Natural killer cell treated with Interleukin-12 subunit alpha and Interleukin-12 subunit beta and Interleukin-15 and Interleukin-18, amount 100 ng/mL, for 72 hours (primary cell): ENCODE measurements at regions not wholly inside any gene's neighbourhood (a gene's known extent, or its start where the extent isn't known, plus 50 kb on each side); places are given as distances from the start of the nearest gene placed in this dataset.

ENCODE experiments used
- ATAC-seq, 2 donors: fragments of 150-1000 bp; cut with Tn5 transposase in 1 of 2; sonication (Bioruptor Pico), chemical (Tn5 transposase) in 1 of 2; 2 replicates each; pipeline ENCODE4 v1.10.0; 2021
- DNase-seq: peaks from one replicate; pipeline ENCODE4 v3.0.0; 2022; ENCODE audit warnings: low spot score
- H3K27ac Mint-ChIP-seq, 2 donors: 1 replicate in 1 of 2; 2 replicates in 1 of 2; pipeline ENCODE4 v1.8.0; 2022; ENCODE audit warnings: mixed read lengths in 2 of 2, mild to moderate bottlenecking in 1 of 2, moderate library complexity in 1 of 2
- H3K27me3 Mint-ChIP-seq, 2 donors: 1 replicate in 1 of 2; 2 replicates in 1 of 2; pipeline ENCODE4 v1.8.0; 2022; ENCODE audit warnings: mixed read lengths in 2 of 2
- H3K36me3 Mint-ChIP-seq: one replicate; pipeline ENCODE4 v1.8.0; 2022; ENCODE audit warnings: mixed read lengths
- H3K4me1 Mint-ChIP-seq, 2 donors: 1 replicate in 1 of 2; 2 replicates in 1 of 2; pipeline ENCODE4 v1.8.0; 2022; ENCODE audit warnings: low read depth in 2 of 2, mixed read lengths in 2 of 2, mild to moderate bottlenecking in 1 of 2
- H3K4me3 Mint-ChIP-seq: one replicate; pipeline ENCODE4 v1.8.0; 2022; ENCODE audit warnings: mixed read lengths
- H3K9me3 Mint-ChIP-seq: 2 replicates; pipeline ENCODE4 v1.8.0; 2022; ENCODE audit warnings: mixed read lengths

DNA sequence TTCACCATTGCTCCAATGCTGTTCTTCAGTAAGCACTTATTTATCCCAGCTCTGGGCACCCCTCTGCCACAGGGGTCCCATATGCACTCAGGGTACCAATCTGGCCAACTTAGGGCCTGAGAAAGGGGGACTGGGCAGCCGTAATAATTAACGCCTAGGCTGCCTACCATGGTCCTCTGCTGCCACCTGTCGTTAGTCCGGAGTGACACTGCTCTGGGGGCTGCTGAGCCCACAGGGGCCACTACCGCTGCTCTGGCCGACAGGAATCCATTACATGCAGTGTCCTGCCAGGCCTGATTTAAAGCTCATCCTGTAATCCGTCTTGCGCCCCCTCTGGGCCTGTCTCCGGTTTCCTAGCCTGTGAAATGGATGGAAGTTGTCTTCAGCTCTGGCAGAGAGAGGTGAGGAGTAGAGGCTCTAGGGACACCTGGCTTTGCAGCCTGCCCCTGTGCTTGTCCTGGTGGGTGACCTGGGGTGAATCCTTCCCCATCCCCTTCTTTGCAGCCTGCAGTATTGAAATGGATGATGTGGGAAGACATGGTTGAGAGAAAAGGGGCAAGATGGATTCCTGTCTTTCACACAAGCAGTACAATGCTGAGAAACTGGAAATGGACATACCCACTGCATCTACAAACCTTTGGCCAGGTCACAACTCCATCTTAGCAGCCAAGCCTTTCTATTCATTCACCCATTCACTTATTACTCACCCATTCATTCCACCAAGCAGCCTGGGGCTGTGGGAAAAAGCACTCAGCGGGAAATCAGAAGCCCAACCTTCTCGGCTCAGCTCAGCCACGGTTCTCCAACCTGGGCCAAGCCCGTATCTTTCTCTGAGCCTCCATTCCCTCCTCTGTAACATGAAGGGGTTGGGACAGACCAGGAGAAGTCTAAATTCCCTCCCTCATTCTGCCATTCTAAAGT lies 116.3 kb upstream of the NALF2 start:
- H3K27me3 Mint-ChIP-seq: peaks cover 10 to 30% of the 10 kb centered on the region in 2 donors

GRCh38 chrX:69386681-69387080 lies 117.4 kb upstream of the NALF2 start:
- Mint-ChIP-seq H3K4me3 (no peak overlapping the region), H3K36me3 (no peaks in the 10 kb centered on the region), H3K4me1 (no peaks in the 10 kb centered on the region), H3K9me3 (no peaks in the 10 kb centered on the region), H3K27me3 (peaks cover 11 to 32% of the 10 kb centered on the region in 2 donors), H3K27ac (no peak overlapping the region)
- ATAC-seq: no peak
- DNase-seq: no peak

More for the DNA sequence above, 116.3 kb upstream of the NALF2 start:
- DNase-seq (no peak), ATAC-seq (peak in 1 of 2 donors; percentile 67)
- no peak overlapping the region for H3K4me3 Mint-ChIP-seq
- no peaks in the 10 kb centered on the region for H3K4me1 Mint-ChIP-seq
- no peaks in the 10 kb centered on the region for H3K9me3 Mint-ChIP-seq
- H3K36me3 Mint-ChIP-seq: no peaks in the 10 kb centered on the region
- no peak overlapping the region for H3K27ac Mint-ChIP-seq

DNA sequence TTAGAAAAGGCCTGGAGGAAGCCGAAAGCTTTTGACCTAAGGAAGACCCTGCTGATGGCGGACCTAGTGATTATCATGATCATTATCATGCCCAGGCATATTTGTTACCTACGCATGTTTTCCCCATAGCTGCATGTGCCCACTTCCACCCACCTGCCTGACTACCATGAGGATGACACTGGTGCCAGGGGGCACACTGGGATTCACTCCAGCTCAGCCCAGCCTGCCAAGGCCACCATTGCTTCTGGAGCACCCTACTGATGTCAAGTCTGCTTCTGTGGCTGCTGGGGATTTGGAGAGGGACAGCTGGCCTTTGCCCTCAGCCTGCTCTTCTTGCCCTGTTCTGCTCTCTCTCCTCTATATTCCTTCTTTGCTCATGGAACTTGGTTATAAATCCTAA lies 124.7 kb upstream of the NALF2 start:
- Mint-ChIP-seq H3K4me1 (no peaks in the 10 kb centered on the region), H3K4me3 (no peak overlapping the region), H3K9me3 (peaks cover 6% of the 10 kb centered on the region), H3K27ac (no peak overlapping the region), H3K36me3 (peaks cover 10% of the 10 kb centered on the region), H3K27me3 (peaks cover 19 to 20% of the 10 kb centered on the region in 2 donors)
- ATAC-seq (no peak), DNase-seq (no peak)

DNA sequence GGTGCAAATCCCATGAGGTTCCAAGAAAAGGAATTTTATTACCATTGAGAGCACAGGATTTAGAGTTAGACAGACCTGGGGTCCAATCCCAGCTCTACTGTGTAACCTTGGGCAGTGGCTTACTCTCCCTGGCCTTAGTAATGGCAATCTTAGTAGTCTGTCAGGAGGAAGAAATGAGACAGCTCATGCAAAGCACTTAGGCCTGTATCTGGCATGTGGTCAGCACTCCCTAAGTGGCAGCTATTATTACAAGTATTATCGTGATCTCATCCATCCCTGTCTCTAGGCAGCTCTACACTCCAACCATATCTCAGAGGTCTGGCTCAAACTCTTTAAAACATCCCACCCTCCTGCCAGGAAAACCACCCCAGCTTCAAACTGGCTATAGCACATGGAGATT lies 129.6 kb upstream of the NALF2 start:
- Mint-ChIP-seq H3K27me3 (peaks cover 20 to 21% of the 10 kb centered on the region in 2 donors), H3K9me3 (peaks cover 6% of the 10 kb centered on the region), H3K4me1 (no peaks in the 10 kb centered on the region), H3K27ac (no peak overlapping the region), H3K4me3 (no peak overlapping the region), H3K36me3 (peaks cover 10% of the 10 kb centered on the region)
- no peak for ATAC-seq
- no peak for DNase-seq

DNA sequence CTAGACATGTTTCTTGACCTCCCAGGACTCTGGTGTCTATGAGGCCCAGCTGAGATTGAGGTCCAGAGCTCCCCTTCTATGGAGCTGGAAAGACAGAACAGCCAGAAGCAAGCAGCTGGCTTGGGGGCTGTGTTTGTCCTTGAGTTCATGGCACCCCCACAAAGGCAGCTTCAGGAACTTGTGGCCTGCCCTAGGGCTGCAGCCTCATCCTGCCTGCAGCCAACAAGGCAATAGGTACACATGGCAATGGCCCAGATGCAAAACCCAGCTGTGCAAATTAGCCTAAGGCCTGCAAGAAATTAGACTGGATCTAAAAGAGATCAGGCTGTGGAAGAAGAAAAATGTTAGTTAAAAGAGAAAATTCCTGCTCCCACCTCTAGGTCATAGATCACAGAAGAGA lies 131.7 kb upstream of the NALF2 start:
- peaks cover 6% of the 10 kb centered on the region for H3K9me3 Mint-ChIP-seq
- no peaks in the 10 kb centered on the region for H3K4me1 Mint-ChIP-seq

DNA sequence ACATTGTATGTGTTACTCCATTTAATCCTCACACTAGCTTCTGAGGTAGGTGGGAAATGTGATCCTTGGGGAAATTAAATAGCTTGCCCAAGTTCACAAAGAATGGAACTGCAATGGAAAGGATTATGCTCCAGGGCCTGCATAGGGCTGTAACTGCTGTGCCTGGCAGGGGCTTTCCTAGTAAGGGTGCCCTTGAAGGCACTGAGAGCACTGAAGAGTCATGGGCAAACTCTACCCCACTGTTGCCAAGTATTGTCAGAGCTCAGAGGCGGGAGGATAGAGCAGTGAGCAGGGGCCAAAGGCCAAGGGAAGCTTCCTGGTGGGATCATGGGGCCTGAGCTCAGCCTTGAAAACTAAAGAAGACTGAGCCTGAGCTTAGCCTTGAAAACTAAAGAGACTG lies 133.0 kb upstream of the NALF2 start:
- ATAC-seq (no peak), DNase-seq (no peak)
- Mint-ChIP-seq H3K4me1 (no peaks in the 10 kb centered on the region), H3K27ac (no peak overlapping the region), H3K9me3 (peaks cover 6% of the 10 kb centered on the region), H3K4me3 (no peak overlapping the region), H3K27me3 (peaks cover 17% of the 10 kb centered on the region in 2 donors), H3K36me3 (peaks cover 8% of the 10 kb centered on the region)

More for the DNA sequence above, 131.7 kb upstream of the NALF2 start:
- H3K4me3 Mint-ChIP-seq: no peak overlapping the region
- DNase-seq (no peak), ATAC-seq (no peak)
- peaks cover 10% of the 10 kb centered on the region for H3K36me3 Mint-ChIP-seq
- peaks cover 17 to 18% of the 10 kb centered on the region in 2 donors for H3K27me3 Mint-ChIP-seq
- no peak overlapping the region for H3K27ac Mint-ChIP-seq

DNA sequence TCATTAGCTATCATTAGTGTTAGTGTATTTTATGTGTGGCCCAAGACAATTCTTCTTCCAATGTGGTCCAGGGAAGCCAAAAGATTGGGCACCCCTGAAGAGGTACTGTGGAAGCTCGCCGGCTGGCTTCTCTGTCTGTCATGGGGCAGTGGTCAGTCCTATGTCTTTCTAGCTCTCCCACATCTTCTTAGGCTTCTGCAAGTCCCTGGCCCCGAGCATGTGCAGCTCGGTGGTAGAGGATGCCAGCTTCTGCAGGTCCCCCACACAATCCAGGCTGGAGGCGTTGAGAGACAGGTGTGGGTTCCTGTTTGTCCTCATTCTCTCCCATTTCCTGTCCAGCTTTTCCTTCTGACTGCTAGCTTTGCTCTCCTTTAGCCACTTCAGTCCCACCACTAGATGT lies 134.1 kb upstream of the NALF2 start:
- ATAC-seq: no peak
- Mint-ChIP-seq H3K9me3 (no peaks in the 10 kb centered on the region), H3K36me3 (no peaks in the 10 kb centered on the region), H3K4me3 (no peak overlapping the region), H3K4me1 (no peaks in the 10 kb centered on the region), H3K27ac (no peak overlapping the region), H3K27me3 (peaks cover 10 to 11% of the 10 kb centered on the region in 2 donors)
- no peak for DNase-seq

- Mint-ChIP-seq H3K9me3 (no peaks in the 10 kb centered on the region), H3K27ac (no peak overlapping the region), H3K4me1 (no peaks in the 10 kb centered on the region), H3K4me3 (no peak overlapping the region), H3K36me3 (no peaks in the 10 kb centered on the region), H3K27me3 (no peaks in the 10 kb centered on the region)
- ATAC-seq (no peak), DNase-seq (no peak)
Measured at GRCh38 chrX:69366183-69366582, 137.9 kb upstream of the NALF2 start.

DNA sequence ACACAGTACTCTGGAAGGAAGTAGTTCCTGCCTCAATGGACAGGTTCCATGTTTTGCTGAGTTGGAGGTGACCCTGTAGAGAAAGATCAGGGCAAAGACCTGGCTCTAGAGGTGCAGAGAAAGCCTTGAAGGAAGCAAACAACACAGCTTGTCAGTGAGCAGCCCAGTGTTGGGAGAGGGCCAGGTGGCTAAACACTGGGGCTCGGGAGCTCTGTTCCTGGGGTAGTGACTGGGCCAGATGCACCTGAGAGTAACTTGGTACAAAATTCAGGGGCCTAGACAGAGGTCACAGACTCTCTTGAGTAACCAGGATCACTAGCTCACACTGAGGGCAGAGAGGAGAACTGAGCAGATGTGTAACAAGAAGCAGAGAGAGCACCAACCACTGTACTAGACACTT lies 138.4 kb upstream of the NALF2 start:
- no peak overlapping the region for H3K4me3 Mint-ChIP-seq
- H3K36me3 Mint-ChIP-seq: no peaks in the 10 kb centered on the region
- no peaks in the 10 kb centered on the region for H3K4me1 Mint-ChIP-seq
- ATAC-seq (no peak), DNase-seq (no peak)
- no peaks in the 10 kb centered on the region for H3K9me3 Mint-ChIP-seq
- no peaks in the 10 kb centered on the region for H3K27me3 Mint-ChIP-seq
- no peak overlapping the region for H3K27ac Mint-ChIP-seq

DNA sequence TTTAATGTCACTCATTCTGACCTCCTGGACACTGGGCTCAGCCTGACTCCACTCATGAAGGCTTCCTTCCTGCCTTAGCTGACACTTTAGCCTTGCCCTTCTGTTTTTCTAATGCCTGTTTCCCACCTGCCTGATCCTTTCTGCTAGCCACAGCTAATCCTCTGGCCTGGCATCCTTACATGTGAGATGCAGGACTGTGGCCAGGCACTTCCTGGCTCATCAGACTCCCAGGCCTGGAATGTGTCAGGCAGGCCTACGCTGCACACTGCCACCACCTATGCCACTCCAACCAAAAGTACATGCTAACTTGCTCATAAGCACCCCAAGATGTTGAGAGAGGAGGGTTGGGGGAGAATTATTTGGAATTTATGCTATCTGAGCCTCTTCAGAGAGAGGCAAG lies 138.8 kb upstream of the NALF2 start:
- no peaks in the 10 kb centered on the region for H3K9me3 Mint-ChIP-seq
- no peaks in the 10 kb centered on the region for H3K36me3 Mint-ChIP-seq
- no peak overlapping the region for H3K4me3 Mint-ChIP-seq
- H3K27me3 Mint-ChIP-seq: no peaks in the 10 kb centered on the region
- DNase-seq: no peak
- ATAC-seq: no peak
- H3K4me1 Mint-ChIP-seq: no peaks in the 10 kb centered on the region
- H3K27ac Mint-ChIP-seq: no peak overlapping the region

DNA sequence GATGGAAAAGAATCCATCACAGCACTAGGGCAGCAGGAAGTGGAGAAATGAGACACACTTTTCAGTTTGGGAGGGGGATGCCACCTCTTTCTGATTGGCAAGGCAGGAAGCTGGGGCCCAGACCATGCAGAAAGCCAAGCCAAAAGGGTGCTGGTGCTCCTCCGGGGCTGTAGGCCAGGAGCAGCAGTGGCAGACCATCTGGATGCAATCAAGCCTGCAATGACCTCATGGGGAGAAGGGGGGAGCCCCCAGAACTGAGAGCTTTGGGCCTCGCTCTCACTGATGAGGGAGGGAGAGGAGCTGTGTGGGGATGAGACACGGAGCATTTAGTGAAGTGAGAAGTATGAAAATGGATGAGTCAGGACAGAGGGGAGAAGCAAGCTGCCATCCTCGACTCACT lies 141.3 kb upstream of the NALF2 start:
- Mint-ChIP-seq H3K27ac (no peak overlapping the region), H3K4me3 (no peak overlapping the region), H3K27me3 (no peaks in the 10 kb centered on the region), H3K4me1 (no peaks in the 10 kb centered on the region), H3K9me3 (no peaks in the 10 kb centered on the region), H3K36me3 (no peaks in the 10 kb centered on the region)
- ATAC-seq (no peak), DNase-seq (no peak)

GRCh38 chrX:69362354-69362753 lies 141.8 kb upstream of the NALF2 start:
- Mint-ChIP-seq H3K36me3 (no peaks in the 10 kb centered on the region), H3K27ac (no peak overlapping the region), H3K27me3 (no peaks in the 10 kb centered on the region), H3K9me3 (no peaks in the 10 kb centered on the region), H3K4me1 (no peaks in the 10 kb centered on the region), H3K4me3 (no peak overlapping the region)
- ATAC-seq (no peak), DNase-seq (no peak)

- Mint-ChIP-seq H3K27ac (no peak overlapping the region), H3K27me3 (no peaks in the 10 kb centered on the region), H3K4me3 (no peak overlapping the region), H3K4me1 (no peaks in the 10 kb centered on the region), H3K36me3 (no peaks in the 10 kb centered on the region), H3K9me3 (no peaks in the 10 kb centered on the region)
- DNase-seq: no peak
- ATAC-seq: no peak
Measured at GRCh38 chrX:69361311-69361845, 142.7 kb upstream of the NALF2 start.

- ATAC-seq: no peak
- no peak overlapping the region for H3K27ac Mint-ChIP-seq
- H3K36me3 Mint-ChIP-seq: no peaks in the 10 kb centered on the region
- H3K4me3 Mint-ChIP-seq: no peak overlapping the region
- H3K9me3 Mint-ChIP-seq: peaks cover 6% of the 10 kb centered on the region
- no peaks in the 10 kb centered on the region for H3K4me1 Mint-ChIP-seq
- DNase-seq: no peak
- H3K27me3 Mint-ChIP-seq: no peaks in the 10 kb centered on the region
Measured at GRCh38 chrX:69357317-69357716, 146.8 kb upstream of the NALF2 start.
